HG02840 (cell line): ENCODE measurements at regions not wholly inside any gene's neighbourhood (a gene's known extent, or its start where the extent isn't known, plus 50 kb on each side); places are given as distances from the start of the nearest gene placed in this dataset.
"Not testable (repeated sequence)": the region's sequence is repeated elsewhere in the genome, so short reads cannot be mapped to it uniquely, and the experiment has no call there.

ENCODE experiments used
- ATAC-seq: cut with Tn5 transposase; IDR thresholded peaks from one replicate; pipeline ENCODE4 v1.9.1; 2021; ENCODE audit warnings: mild to moderate bottlenecking, moderate library complexity, moderate number of reproducible peaks; ENCODE audit not compliant: unreplicated experiment, low FRiP score

DNA sequence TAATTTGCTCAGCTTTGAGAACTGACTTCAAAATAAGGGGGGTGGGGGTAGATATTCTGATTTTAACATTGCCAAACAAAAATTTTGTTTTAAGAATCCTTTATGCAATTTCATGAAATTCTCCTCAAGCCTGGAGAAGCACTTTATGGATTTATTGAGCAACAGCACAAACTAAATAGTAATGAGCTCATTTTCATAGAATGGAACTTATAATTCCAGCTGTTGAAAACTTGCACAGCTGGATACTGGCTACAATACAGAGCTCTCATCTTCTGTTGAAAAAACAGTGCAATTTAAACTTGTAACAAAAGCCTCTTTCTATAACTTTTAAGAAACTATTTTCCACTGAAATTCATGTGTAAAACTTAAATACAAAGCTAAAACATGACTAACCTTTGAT is 137.6 kb upstream of the FN1 start:
- no peak for ATAC-seq

DNA sequence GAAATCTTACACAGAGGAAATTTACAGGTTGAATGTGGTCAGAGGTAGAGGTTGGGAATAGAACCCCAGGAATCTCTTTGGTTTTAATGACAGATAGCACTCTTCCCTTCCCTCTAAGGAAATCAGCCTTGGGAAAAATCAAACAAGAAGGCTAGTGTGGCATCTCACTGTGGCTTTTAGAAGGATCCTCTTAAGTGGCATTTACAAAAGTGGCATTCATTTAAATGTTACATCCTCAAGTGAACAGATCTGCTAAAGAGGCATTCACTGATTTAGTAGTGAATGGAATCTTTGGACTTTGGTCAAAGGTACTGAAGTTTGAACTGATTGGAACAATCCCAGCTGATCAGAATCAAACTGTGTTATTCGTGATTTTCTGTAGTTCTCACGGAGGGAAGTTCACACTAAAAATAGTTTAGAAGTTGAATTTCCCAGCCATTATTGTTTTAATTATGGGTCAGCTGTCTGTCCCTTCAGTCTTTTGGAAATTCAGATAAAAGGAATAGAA is 136.5 kb upstream of the FN1 start:
- ATAC-seq = no peak

DNA sequence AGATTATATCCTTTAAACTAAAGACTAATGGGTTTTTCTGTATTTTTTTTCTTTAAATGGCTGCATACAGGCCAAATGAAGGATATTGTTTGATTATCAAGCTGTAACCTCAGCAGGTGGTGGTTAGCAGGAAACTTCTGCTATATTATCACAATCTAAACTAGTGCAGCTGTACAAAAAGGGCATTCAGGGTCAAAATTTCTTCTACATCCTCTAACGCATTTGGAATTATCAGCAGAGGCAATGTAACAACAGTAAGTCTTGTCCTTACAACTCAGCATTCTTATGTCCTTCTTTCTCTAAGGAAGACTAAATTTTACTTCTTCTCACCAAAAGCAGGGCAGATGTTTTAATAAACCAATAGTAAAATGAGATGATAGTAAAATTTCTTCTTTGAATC is 135.8 kb upstream of the FN1 start:
- ATAC-seq = no peak

DNA sequence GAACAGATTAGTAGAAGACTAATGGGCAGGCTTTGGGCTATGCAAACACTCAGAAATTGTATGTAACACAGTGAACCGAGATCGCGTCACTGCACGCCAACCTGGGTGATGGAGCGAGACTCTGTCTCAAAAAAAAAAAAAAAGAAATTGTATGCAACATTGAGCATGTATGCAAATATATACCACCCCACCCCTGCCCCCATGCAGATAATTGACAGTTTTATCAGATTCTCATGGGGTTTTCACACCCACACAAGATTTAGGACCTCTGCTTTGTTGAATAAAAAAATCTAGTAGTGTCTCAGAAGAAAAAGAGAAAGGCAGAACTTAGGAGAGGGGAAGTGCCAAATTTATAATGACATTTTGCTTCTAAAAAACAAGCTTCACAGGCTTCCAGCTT is 131.6 kb upstream of the FN1 start:
- ATAC-seq = no peak

DNA sequence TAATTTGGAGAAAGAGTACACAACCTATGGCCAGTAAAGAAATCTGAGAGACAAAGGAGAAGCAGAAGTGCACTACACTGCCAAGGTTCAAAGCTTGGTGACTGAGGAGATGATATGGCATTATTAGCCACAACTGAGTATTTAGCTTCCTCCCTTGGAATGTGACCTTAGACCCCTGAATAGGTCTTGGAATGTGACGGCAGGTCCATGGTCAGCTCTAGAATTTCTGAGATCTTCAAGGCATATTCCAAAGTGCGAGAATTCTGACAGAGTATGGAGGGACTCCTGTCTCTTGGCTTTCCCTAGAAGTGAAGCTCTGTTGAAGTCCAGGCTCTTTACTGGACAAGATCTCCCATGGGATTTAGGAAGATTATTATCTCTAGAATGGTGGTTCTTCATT is 130.0 kb upstream of the FN1 start:
- no peak for ATAC-seq

DNA sequence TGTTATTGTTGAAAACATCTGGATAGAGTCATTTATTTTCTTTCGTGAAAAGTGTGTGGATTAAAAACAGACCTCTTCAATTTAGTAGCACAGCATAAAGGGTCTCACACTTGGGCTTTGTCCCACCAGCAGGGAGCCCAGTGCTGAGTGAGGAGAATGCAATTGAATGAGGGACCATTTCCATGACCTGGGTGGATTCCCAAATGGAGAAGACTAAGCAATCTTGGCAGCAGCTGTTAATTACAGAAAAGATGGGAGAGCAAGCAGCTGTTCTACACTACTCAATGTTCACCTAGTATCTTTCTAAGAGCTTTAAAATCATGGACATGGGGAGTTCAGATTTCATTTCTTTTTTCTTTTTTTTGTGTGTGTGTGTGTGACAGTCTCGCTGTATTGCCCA is 121.8 kb upstream of the FN1 start:
- ATAC-seq = no peak

DNA sequence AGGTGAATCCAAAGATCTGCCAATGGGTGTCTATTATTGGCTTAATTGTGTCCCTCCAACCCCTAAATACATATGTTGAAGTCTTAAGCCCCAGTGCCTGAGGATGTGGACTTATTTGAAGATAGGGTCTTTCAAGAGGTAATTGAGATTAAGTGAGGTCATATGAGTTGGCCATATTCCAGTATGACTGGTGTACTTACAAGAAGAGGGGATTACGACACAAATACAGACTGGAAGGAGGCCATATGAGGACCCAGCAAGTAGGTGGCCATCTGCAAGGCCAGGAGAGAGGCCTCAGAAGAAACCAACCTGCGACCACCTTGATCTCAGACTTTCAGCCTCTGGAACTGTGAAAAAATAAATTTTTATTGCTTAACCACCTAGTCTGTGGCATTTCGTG is 121.1 kb upstream of the FN1 start:
- ATAC-seq = no peak

DNA sequence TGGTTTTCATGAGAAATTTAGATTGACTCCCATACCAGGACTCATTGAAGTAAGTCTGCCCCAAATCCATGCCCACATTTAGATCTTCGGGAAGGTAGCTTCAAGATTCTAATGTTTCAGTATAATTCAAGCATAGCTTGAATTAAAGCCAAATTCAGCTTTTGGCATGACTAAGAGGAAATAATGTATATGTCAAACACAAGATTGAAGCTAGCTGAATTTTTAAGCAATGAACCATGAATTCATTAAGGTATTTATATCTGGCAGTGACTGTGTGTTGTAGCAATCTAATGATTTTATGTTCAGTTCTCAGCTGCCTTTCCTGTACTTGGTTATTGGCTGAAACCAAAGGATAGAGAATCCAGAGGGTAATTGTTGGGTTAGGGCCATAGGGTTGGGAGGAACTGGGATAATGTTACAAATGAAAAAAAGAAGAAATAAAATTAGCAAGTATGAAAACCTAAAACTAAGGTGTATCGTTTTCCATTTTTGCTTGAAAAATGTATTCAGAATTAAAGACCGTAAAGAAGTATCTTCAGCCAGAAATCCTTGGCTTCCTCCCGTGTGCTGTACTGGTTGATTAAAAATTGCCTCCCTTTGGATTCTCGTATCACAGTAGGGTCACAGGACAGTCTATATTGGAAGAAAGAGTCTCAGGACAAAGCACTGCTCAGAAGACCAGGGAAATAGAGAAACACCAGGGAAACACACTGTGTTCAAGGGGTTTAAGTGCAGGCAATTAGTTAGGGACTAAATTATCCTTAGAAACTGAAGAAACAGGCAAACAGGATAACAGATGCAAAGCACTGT is 119.0 kb upstream of the FN1 start:
- no peak for ATAC-seq

DNA sequence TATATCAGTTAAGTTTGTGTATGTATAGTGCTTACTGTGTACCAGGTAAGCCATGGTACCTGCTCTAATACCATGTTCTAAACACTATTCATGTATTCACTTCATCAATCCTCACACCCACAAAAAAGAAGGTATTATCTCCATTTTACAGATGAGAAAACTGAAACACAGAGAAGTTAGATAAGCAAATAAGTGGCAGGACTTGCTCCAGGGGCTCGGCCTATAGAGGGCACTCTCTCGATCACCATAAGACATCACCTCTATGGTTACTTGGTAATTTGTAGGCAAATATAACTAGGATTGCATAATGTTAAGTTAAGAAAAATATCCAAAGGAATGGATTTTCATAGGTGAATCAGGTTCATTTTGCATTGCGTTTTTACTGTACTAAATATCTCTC is 118.1 kb upstream of the FN1 start:
- no peak for ATAC-seq

DNA sequence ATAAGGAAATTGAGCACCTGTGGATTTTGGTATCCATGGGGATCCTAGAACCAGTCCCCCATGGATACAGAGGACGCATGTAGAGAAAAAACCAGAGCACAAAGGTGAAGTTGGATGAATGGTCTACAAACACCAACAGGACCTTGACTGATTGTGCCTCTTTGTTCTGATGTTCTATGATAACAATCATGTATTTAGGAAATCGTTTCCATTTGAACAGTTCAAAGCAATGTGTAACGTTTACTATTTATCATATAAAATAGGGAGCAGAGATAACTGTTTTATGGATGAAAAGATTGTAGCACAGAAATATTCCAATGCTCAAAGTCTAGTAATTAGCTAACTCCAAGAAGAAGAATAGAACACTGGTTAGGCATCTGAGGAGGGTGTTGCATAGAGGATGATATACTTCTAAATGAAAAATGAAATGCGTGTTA is 116.3 kb upstream of the FN1 start:
- no peak for ATAC-seq

DNA sequence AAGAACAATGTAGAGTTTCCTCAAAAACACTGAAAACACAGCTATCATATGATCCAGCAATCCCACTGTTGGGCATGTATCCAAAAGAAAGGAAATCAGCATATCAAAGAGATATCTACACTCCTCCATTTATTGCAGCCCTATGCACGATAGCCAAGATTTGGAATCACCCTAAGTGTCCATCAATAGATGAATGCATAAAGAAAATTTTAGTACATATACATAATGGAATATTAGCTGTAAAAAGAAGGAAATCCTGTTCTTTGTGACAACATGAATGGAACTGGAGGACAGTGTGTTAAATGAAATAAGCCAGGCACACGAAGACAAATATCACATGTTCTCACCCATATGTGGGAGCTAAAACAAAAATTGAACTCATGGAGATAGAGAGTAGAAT is 114.5 kb upstream of the FN1 start:
- no peak for ATAC-seq

DNA sequence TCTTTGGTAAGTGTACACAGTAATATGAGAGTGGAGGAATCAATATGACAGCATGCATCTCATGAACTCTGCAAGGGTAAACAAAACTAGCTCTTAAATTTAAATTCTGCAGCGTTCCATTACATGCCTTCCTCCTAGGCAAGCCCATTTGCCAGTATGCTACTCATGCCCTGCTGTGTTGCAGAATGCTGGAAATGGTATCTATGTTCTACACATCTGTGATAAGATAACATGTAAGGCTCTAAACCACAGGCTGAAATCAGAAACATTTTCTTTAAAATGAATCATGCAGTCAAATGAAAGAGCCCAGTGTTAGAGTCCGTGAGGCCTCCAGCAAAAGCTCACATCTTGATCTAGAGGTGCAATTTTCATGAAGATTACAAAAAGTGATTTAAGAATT is 112.8 kb upstream of the FN1 start:
- ATAC-seq = no peak

DNA sequence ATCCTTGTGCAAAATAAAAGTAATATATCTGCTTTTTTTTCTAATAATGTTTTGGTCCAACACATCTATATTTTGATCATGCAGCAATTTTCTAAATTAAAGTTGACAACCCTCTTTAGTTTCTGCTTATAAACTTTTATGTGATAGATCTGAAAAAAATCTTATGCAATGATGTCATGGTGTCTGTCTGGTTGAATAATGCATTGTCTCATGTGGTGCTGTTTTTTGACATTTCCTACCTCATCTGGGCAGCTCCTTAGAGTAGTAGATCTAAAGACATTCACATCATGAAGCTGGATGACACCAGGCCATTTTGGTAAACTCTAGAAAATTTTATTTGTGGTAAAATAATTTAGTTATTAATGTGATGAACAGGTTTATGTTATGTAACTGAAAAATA is 106.8 kb upstream of the FN1 start:
- no peak for ATAC-seq

DNA sequence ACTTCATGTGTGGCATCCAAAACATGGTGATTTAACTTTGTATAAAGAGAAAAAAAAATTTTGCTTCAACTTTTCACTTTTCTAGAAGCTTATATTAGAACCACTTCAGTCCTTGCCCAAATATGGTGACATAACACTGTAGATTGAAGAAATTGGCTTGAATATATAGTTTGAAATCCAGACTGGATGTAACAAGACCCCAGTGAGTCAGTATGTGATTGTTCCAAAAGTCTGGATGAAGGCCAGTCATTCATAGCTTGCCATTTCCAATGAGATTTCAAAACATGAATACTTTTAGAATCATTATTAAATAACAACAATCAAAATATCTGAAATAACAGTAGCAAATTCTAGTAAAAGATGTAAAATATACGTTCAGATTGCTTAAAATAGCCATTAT is 104.8 kb upstream of the FN1 start:
- ATAC-seq = no peak

DNA sequence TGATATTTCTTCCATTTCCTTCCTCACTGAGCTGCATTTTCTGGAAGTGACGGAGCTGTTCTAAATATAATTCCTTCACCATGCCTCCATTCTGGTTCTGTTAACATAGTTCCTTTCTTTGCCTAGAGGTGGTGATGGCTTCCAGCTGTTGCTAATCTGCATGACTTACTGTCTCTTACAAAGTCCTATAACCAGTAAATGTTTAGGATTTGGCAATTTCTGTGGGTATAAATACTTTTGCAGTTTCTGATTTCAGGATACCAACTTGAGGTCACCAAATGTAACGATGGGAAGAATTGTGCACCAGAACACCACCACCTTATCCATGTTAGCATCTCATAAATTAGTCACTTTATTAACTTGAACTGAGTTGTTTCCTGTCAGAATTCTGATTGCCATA is 101.7 kb upstream of the FN1 start:
- no peak for ATAC-seq

DNA sequence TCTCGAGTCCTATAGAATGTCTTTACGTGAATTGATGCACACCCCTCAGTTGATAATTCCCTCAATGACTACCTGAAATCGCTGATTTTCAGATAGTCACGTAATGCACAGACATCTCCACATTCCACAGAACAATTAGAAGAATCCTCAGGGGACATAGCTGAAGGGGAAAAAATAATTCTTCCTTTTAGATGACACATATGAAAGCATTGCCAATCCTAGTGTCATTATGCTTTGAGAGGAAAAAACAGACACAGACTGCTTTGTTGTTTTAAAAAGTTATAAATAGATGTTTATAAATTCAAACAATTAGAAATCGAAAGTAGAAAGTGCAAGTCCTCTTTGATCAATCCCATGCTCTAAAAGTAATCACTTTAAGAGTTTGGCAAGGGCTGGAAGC is 100.6 kb upstream of the FN1 start:
- ATAC-seq = no peak

DNA sequence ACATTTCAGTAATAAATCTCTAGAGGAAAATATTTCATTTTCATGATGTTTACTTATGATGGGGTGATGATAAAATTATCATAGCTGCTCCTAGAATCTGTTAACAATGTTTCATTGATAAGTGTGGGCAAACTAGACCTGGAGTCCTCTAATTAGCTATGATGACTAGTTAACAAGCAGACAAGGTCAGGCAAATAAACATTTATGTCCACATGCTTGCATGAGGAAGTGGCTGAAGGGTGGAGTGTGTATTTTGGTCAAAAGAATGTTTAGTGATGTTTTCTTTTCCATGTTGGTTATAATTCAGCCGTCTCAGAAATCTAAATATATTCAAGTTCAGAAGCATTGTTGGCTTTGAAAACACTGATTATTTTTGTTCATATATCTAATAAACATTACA is 99.9 kb upstream of the FN1 start:
- no peak for ATAC-seq

DNA sequence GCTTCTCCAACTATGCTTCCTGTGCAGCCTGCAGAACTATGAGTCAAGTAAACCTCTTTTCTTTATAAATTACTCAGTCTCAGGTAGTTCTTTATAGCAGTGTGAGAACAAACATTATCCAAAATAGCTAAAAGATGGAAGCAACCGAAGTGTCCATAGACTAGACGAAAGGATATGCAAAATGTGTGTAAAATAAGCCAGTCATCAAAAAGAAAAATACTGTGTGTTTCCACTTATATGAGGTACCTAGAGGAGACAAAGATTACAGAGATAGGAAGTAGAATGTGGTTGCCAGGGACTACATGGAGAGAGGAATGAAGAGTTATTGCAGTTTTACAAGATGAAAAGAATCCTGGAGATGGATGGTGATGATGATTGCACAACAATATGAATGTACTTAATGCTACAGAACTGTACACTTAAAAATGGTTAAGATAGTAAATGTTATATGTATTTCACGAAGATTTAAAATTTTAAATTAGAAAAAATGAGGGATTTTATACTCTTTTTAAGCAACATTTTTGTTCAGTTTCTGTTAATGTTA is 99.3 kb upstream of the FN1 start:
- ATAC-seq = no peak

DNA sequence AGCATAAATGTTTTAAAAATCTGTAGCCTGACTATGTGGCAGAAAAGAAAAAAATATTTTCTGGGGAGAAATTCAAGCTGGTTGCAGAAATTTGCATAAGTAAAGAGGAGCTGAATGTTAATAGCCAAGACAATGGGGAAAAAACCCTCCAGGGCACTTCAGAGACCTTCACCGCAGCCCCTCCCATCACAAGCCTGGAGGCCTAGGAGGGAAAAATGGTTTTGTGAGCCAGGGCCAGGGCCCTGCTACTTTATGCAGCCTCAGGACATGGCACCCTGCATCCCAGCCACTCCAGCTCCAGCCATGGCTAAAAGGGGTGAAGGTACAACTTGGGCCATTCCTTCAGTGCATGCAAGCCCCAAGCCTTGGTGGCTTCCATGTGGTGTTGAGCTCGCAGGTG is 97.8 kb upstream of the FN1 start:
- not testable (repeated sequence) for ATAC-seq

DNA sequence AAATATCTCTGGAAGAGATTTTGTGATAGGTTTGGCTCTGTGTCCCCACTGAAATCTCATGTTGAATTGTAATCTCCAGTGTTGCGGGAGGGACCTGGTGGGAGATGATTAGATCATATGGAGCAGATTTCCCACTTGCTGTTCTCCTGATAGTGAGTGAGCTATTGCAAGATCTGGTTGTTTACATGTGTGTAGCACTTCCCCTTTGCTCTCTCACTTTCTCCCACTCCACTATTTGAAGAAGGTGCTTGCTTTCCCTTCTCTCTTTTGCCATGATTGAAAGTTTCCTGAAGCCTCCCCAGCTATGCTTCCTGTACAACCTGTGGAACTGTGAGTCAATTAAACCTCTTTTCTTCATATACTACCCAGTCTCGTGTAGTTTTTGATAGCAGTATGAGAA is 97.0 kb upstream of the FN1 start:
- no peak for ATAC-seq

DNA sequence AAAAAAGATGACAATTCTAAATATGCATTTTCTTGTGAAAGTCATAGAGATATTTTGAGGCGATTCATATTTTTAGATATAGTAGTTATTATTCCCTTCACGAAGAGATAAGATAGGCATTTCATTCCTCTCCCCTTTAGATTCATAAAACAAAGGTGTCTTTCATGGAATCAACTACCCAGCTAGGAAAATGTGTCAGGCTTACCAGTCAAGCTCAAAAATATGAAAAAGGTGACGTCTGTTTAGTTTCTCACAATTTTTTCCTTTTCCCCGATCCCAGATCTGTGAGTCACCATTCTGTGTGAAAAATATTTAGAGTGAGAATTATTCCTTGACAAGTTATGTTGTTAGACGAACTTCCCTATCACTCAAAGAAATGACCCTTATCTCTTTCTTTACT is 95.4 kb upstream of the FN1 start:
- no peak for ATAC-seq

DNA sequence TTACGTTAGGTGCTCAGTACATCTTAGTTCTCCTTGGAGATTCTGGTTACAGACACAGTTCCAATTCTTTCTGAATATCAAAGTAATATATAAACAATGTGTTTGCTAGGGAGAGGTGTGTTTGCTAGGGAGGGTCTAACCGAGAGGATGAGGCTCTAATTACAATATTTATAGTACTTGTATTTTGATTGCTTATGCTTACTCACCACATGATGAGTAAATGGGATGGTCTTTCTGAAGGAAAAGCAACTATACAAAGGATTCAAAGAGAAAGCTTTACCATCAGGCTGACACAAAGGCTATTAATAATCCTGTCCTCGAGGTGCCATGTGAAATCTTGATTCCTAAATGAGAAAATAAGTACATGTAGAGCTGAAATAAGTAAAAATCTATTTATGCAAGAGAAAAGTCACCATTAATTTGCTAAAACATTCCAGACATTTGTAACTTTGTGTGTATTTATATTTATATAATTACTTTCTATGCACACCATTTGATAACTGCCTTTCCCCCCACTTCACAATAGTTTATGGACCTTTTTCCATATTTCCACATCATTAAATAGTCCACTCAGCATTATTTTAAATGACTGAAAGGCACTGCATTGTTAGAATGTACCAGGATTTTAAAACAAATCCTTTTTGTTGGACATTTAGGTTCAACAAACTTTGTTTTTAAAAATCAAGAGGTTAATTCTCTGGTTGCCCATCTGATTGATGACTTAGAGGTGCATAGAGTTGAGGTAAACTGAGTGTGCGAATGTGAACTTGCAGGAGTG is 94.5 kb upstream of the FN1 start:
- no peak for ATAC-seq
